Lower leg skin (tissue), 3 donors: ENCODE measurements at regions not wholly inside any gene's neighbourhood (a gene's known extent, or its start where the extent isn't known, plus 50 kb on each side); places are given as distances from the start of the nearest gene placed in this dataset.

ENCODE experiments used
- CTCF ChIP-seq, 3 donors: fragments of 450-650 bp; IDR thresholded peaks; one replicate each; pipeline ENCODE4 v1.5.1; 2016; ENCODE audit warnings: antibody characterized with exemption in 3 of 3, mild to moderate bottlenecking in 3 of 3, moderate library complexity in 2 of 3
- POLR2A ChIP-seq, 2 donors: fragments of 450-650 bp; IDR thresholded peaks; one replicate each; pipeline ENCODE4 v1.6.1; 2016 to 2017; ENCODE audit warnings: antibody characterized with exemption in 2 of 2, mild to moderate bottlenecking in 1 of 2, moderate library complexity in 1 of 2

GRCh38 chr6:104325341-104326172 is 534.2 kb downstream of the HACE1 start:
- no peak for TF ChIP-seq CTCF (IDR thresholded peaks at IDR 0.05)
- no peak for TF ChIP-seq POLR2A (IDR thresholded peaks at IDR 0.05)
